ENCODE measurements at regions not wholly inside any gene's neighbourhood (a gene's known extent, or its start where the extent isn't known, plus 50 kb on each side); places are given as distances from the start of the nearest gene placed in this dataset.

GRCh38 chr14:48125654-48126053 lies 450.2 kb upstream of the MDGA2 start:
- ChIA-PET POLR2A (no interaction called here), RAD21 (ENCODE audit: low non-redundant PET in 1 of 2, low total read pairs in 2 of 2, uncharacterized antibody in 2 of 2, unreplicated experiment in 2 of 2) (no interaction called here)
- no peak overlapping the region for H3K9ac ChIP-seq (ENCODE audit: low read length)

GRCh38 chr14:48113713-48114112 lies 438.3 kb upstream of the MDGA2 start:
- Histone ChIP-seq H3K4me1 (ENCODE audit: control insufficient read depth in 1 of 2, insufficient read depth in 2 of 2, low read length in 2 of 2) (no peaks in the 10 kb centered on the region), H3K79me2 (ENCODE audit: insufficient read depth, low read length) (no peaks in the 10 kb centered on the region), H4K20me1 (ENCODE audit: insufficient read depth) (no peaks in the 10 kb centered on the region), H3K36me3 (ENCODE audit: control insufficient read depth in 1 of 2, insufficient read depth in 2 of 2, low read length in 2 of 2) (no peaks in the 10 kb centered on the region), H3K9ac (ENCODE audit: low read length) (no peak overlapping the region), H3K9me2 (ENCODE audit: insufficient read depth) (no peaks in the 10 kb centered on the region), H3K9me3 (ENCODE audit: control insufficient read depth in 1 of 2, insufficient read depth in 1 of 2, low read depth in 1 of 2, low read length in 2 of 2) (peaks cover 0 to 4% of the 10 kb centered on the region in 2 experiments; a peak in 1 of 4 replicates), H3K4me2 (ENCODE audit: low read length) (no peak overlapping the region), H3K27me3 (ENCODE audit: insufficient read depth, low read length) (no peaks in the 10 kb centered on the region), H2AFZ (ENCODE audit: low read depth, low read length, poor library complexity, severe bottlenecking) (no peak overlapping the region), H3K4me3 (replicated peaks in 1 of 2; ENCODE audit: low read depth in 1 of 2, low read length in 2 of 2) (no peak overlapping the region), H3K27ac (ENCODE audit: low read depth, low read length) (no peak overlapping the region)
- ChIA-PET CTCF (no interaction called here), POLR2A (no interaction called here), RAD21 (ENCODE audit: low non-redundant PET in 1 of 2, low total read pairs in 2 of 2, uncharacterized antibody in 2 of 2, unreplicated experiment in 2 of 2) (no interaction called here)
- ATAC-seq = no peak
- intact Hi-C loops (cut with micrococcal nuclease) = no loop called here
- no TSS peak for BruUV-seq (replicated peaks)
- DNase-seq (ENCODE audit: low read depth, low spot score) = no peak
- TF ChIP-seq POLR2AphosphoS5 (IDR thresholded peaks at IDR 0.05; ENCODE audit: low read depth, low read length) (no peak), POLR2A (IDR thresholded peaks at IDR 0.05; ENCODE audit: borderline replicate concordance, extremely low read depth, insufficient read depth, insufficient read length) (no peak), FOSL1 (IDR thresholded peaks at IDR 0.05; ENCODE audit: low read depth) (no peak), ZBTB33 (IDR thresholded peaks at IDR 0.05; ENCODE audit: extremely low read depth, insufficient replicate concordance, low read length) (no peak), EZH2phosphoT487 (IDR thresholded peaks at IDR 0.05; ENCODE audit: borderline replicate concordance) (no peak), REST (IDR thresholded peaks at IDR 0.05; ENCODE audit: low read depth) (no peak)
- TF ChIP-seq, protein P1, sequence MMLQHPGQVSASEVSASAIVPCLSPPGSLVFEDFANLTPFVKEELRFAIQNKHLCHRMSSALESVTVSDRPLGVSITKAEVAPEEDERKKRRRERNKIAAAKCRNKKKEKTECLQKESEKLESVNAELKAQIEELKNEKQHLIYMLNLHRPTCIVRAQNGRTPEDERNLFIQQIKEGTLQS (IDR thresholded peaks at IDR 0.05) = no peak

More at GRCh38 chr14:48125654-48126053, 450.2 kb upstream of the MDGA2 start:
- no TSS peak for BruUV-seq (replicated peaks)
- CTCF ChIA-PET = no interaction called here
- Histone ChIP-seq H3K9me3 (ENCODE audit: control insufficient read depth in 1 of 2, insufficient read depth in 1 of 2, low read depth in 1 of 2, low read length in 2 of 2) (no peaks in the 10 kb centered on the region), H3K9me2 (ENCODE audit: insufficient read depth) (no peaks in the 10 kb centered on the region), H3K27ac (ENCODE audit: low read depth, low read length) (no peak overlapping the region), H2AFZ (ENCODE audit: low read depth, low read length, poor library complexity, severe bottlenecking) (no peak overlapping the region), H3K36me3 (ENCODE audit: control insufficient read depth in 1 of 2, insufficient read depth in 2 of 2, low read length in 2 of 2) (no peaks in the 10 kb centered on the region), H3K4me3 (replicated peaks in 1 of 2; ENCODE audit: low read depth in 1 of 2, low read length in 2 of 2) (no peak overlapping the region), H4K20me1 (ENCODE audit: insufficient read depth) (no peaks in the 10 kb centered on the region; the same call in 1 of the 2 replicates), H3K79me2 (ENCODE audit: insufficient read depth, low read length) (no peaks in the 10 kb centered on the region), H3K4me1 (ENCODE audit: control insufficient read depth in 1 of 2, insufficient read depth in 2 of 2, low read length in 2 of 2) (no peaks in the 10 kb centered on the region), H3K27me3 (ENCODE audit: insufficient read depth, low read length) (no peaks in the 10 kb centered on the region), H3K4me2 (ENCODE audit: low read length) (no peak overlapping the region)
- DNase-seq (ENCODE audit: low read depth, low spot score) = no peak
- intact Hi-C loops (cut with micrococcal nuclease) = no loop called here
- TF ChIP-seq EZH2 (IDR thresholded peaks at IDR 0.05) (no peak), POLR2AphosphoS5 (IDR thresholded peaks at IDR 0.05; ENCODE audit: low read depth, low read length) (no peak), CTCF (IDR thresholded peaks at IDR 0.05 in 2 of 3, conservative IDR thresholded peaks at IDR 0.05 in 1 of 3; ENCODE audit: borderline replicate concordance in 1 of 3, insufficient read depth in 1 of 3, low read depth in 2 of 3, low read length in 2 of 3) (no peak)
- ATAC-seq = no peak
